ENCODE measurements at regions not wholly inside any gene's neighbourhood (a gene's known extent, or its start where the extent isn't known, plus 50 kb on each side); places are given as distances from the start of the nearest gene placed in this dataset.
A peak's percentile ranks its signal among the peaks of the same experiment; 100 is the strongest.

DNA sequence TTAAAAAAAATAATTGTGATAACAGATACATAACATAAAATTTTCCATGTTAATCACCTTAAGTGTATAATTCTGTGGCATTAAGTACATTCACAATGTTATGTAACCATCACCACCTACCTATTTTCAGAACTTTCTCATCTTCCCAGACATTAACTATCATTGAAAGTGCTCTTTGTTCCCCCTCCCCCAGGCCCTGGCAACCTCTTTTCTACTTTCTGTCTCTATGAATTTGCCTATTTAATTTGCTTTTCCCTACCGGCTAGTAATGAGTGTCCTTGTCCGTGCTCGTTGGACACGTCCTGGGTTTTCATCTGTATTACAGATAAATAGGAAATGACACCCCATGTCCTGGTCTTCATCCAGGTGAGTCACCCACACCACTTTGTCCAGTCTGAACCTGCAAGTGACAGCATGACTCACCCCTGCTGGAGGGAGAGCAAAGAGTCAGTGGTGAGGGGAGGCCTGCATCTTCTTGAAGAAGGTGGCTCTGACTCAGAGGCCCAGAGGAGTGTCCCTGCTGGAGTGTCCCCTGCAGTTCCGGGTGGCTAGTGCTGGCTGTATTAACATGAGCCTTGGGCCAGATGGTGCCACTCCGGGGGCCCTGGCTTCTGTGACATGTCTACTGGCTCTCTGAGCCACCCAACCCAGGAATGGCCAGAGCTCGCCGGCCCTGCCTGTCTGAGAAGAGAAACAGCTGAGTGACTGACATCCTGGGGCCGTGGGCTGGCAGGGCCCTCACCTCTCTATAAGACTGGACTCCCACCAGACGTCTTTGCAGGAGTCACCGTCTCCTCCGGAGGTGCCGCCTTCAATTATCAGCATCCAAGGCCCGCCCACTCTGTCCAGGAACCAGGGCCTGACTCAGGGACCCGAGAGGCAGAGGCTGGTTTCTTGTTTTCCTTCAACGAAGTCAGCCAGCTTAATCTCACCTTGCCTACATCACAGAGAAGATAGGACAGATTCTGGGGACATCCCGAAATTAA is 503.2 kb upstream of the MKI67 start (continued):
- TF ChIP-seq, protein P1, sequence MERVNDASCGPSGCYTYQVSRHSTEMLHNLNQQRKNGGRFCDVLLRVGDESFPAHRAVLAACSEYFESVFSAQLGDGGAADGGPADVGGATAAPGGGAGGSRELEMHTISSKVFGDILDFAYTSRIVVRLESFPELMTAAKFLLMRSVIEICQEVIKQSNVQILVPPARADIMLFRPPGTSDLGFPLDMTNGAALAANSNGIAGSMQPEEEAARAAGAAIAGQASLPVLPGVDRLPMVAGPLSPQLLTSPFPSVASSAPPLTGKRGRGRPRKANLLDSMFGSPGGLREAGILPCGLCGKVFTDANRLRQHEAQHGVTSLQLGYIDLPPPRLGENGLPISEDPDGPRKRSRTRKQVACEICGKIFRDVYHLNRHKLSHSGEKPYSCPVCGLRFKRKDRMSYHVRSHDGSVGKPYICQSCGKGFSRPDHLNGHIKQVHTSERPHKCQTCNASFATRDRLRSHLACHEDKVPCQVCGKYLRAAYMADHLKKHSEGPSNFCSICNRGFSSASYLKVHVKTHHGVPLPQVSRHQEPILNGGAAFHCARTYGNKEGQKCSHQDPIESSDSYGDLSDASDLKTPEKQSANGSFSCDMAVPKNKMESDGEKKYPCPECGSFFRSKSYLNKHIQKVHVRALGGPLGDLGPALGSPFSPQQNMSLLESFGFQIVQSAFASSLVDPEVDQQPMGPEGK (CRISPR knock-in tag; IDR thresholded peaks at IDR 0.05; ENCODE audit: borderline replicate concordance): no peak
- TF ChIP-seq, protein P2, sequence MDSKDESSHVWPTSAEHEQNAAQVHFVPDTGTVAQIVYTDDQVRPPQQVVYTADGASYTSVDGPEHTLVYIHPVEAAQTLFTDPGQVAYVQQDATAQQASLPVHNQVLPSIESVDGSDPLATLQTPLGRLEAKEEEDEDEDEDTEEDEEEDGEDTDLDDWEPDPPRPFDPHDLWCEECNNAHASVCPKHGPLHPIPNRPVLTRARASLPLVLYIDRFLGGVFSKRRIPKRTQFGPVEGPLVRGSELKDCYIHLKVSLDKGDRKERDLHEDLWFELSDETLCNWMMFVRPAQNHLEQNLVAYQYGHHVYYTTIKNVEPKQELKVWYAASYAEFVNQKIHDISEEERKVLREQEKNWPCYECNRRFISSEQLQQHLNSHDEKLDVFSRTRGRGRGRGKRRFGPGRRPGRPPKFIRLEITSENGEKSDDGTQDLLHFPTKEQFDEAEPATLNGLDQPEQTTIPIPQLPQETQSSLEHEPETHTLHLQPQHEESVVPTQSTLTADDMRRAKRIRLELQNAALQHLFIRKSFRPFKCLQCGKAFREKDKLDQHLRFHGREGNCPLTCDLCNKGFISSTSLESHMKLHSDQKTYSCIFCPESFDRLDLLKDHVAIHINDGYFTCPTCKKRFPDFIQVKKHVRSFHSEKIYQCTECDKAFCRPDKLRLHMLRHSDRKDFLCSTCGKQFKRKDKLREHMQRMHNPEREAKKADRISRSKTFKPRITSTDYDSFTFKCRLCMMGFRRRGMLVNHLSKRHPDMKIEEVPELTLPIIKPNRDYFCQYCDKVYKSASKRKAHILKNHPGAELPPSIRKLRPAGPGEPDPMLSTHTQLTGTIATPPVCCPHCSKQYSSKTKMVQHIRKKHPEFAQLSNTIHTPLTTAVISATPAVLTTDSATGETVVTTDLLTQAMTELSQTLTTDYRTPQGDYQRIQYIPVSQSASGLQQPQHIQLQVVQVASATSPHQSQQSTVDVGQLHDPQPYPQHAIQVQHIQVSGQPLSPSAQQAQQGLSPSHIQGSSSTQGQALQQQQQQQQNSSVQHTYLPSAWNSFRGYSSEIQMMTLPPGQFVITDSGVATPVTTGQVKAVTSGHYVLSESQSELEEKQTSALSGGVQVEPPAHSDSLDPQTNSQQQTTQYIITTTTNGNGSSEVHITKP (IDR thresholded peaks at IDR 0.05; ENCODE audit: partially characterized antibody): peak; percentile 25
- TF ChIP-seq SMARCA4 (IDR thresholded peaks at IDR 0.05) (peak; percentile 84), SPI1 (IDR thresholded peaks at IDR 0.05; ENCODE audit: borderline replicate concordance, low read depth, low read length) (no peak), MTA1 (IDR thresholded peaks at IDR 0.05; ENCODE audit: borderline replicate concordance) (peak; percentile 38; the same call in 1 of the 2 replicates), SMAD2 (IDR thresholded peaks at IDR 0.05; ENCODE audit: low read depth, low read length) (no peak), SMARCE1 (IDR thresholded peaks at IDR 0.05) (peak; percentile 83), SRF (CRISPR knock-in tag; IDR thresholded peaks at IDR 0.05) (no peak), HDAC8 (tag; IDR thresholded peaks at IDR 0.05) (no peak), NRF1 (conservative IDR thresholded peaks at IDR 0.05 in 1 of 2, IDR thresholded peaks at IDR 0.05 in 1 of 2) (0 out of 4 replicates have a peak, but pooled peaks of 1 of the 2 experiments have one; percentile 13)
- TF ChIP-seq, protein P3, sequence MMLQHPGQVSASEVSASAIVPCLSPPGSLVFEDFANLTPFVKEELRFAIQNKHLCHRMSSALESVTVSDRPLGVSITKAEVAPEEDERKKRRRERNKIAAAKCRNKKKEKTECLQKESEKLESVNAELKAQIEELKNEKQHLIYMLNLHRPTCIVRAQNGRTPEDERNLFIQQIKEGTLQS (IDR thresholded peaks at IDR 0.05): peak; percentile 97
- TF ChIP-seq, protein P3 (CRISPR knock-in tag; conservative IDR thresholded peaks at IDR 0.05): 0 out of 2 replicates have a peak, but pooled peaks have one; percentile 46
- TF ChIP-seq, protein P4, sequence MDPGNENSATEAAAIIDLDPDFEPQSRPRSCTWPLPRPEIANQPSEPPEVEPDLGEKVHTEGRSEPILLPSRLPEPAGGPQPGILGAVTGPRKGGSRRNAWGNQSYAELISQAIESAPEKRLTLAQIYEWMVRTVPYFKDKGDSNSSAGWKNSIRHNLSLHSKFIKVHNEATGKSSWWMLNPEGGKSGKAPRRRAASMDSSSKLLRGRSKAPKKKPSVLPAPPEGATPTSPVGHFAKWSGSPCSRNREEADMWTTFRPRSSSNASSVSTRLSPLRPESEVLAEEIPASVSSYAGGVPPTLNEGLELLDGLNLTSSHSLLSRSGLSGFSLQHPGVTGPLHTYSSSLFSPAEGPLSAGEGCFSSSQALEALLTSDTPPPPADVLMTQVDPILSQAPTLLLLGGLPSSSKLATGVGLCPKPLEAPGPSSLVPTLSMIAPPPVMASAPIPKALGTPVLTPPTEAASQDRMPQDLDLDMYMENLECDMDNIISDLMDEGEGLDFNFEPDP (CRISPR knock-in tag; IDR thresholded peaks at IDR 0.05): no peak
- TF ChIP-seq, protein P5, sequence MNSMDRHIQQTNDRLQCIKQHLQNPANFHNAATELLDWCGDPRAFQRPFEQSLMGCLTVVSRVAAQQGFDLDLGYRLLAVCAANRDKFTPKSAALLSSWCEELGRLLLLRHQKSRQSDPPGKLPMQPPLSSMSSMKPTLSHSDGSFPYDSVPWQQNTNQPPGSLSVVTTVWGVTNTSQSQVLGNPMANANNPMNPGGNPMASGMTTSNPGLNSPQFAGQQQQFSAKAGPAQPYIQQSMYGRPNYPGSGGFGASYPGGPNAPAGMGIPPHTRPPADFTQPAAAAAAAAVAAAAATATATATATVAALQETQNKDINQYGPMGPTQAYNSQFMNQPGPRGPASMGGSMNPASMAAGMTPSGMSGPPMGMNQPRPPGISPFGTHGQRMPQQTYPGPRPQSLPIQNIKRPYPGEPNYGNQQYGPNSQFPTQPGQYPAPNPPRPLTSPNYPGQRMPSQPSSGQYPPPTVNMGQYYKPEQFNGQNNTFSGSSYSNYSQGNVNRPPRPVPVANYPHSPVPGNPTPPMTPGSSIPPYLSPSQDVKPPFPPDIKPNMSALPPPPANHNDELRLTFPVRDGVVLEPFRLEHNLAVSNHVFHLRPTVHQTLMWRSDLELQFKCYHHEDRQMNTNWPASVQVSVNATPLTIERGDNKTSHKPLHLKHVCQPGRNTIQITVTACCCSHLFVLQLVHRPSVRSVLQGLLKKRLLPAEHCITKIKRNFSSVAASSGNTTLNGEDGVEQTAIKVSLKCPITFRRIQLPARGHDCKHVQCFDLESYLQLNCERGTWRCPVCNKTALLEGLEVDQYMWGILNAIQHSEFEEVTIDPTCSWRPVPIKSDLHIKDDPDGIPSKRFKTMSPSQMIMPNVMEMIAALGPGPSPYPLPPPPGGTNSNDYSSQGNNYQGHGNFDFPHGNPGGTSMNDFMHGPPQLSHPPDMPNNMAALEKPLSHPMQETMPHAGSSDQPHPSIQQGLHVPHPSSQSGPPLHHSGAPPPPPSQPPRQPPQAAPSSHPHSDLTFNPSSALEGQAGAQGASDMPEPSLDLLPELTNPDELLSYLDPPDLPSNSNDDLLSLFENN (IDR thresholded peaks at IDR 0.05; ENCODE audit: low read depth in 2 of 2, low read length in 2 of 2): no peak

All from K562 (cell line).